Body of pancreas (tissue), 4 donors: ENCODE measurements at regions not wholly inside any gene's neighbourhood (a gene's known extent, or its start where the extent isn't known, plus 50 kb on each side); places are given as distances from the start of the nearest gene placed in this dataset.
"Not testable (repeated sequence)": the region's sequence is repeated elsewhere in the genome, so short reads cannot be mapped to it uniquely, and the experiment has no call there.

ENCODE experiments used
- CTCF ChIP-seq, 7 experiments: fragments of 450-650 bp in 4 of 7; fragments of 200-600 bp in 3 of 7; sonication (generic) in 3 of 7; IDR thresholded peaks; one replicate each; pipeline ENCODE4 v1.5.1; 2016 to 2019; ENCODE audit warnings: antibody characterized with exemption in 7 of 7
- POLR2A ChIP-seq, 3 donors: fragments of 450-650 bp; IDR thresholded peaks; one replicate each; pipeline ENCODE4 v1.6.1; 2016; ENCODE audit warnings: antibody characterized with exemption in 3 of 3, mild to moderate bottlenecking in 2 of 3

DNA sequence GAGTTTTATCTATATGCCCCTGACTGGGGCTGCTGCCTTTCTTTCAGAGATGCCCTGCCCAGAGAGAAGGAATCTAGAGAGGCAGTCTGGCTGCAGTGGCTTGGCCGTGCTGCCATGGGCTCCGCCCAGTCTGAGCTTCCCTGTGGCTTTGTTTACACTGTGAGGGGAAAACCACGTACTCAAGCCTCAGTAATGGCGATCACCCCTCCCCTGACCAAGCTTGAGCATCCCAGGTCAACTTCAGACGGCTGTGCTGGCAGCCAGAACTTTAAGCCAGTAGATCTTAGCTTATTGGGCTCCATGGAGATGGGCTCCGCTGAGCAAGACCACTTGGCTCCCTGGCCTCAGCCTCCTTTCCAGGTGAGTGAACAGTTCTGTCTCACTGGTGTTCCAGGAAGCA, 69.0 kb upstream of the DPP6 start:
- TF ChIP-seq CTCF, POLR2A (IDR thresholded peaks at IDR 0.05): not testable (repeated sequence)
